SK-MEL-5 (cell line): ENCODE measurements at regions not wholly inside any gene's neighbourhood (a gene's known extent, or its start where the extent isn't known, plus 50 kb on each side); places are given as distances from the start of the nearest gene placed in this dataset.

Source experiments
- DNase-seq: peaks from one replicate; pipeline ENCODE4 v3.0.0-alpha.2; 2016; ENCODE audit warnings: low read depth, low spot score
- in situ Hi-C: cut with HindIII; loops from 2 replicates; pipeline ENCODE4 v1.10.0; 2016; ENCODE audit warnings: low sequenced_read_pairs, high pct_unique_total_duplicates, low pct_unique_long_range_greater_than_20kb

- in situ Hi-C loops: no loop called here
- DNase-seq: no peak
Observed at GRCh38 chr10:60511477-60512229, 122.0 kb upstream of the ANK3 start.

GRCh38 chr10:60508831-60509230 is 119.2 kb upstream of the ANK3 start:
- DNase-seq: no peak
- in situ Hi-C loops: no loop called here

- in situ Hi-C loops: no loop called here
- DNase-seq: no peak
Observed at GRCh38 chr10:60508037-60508436, 118.4 kb upstream of the ANK3 start.

- no peak for DNase-seq
- in situ Hi-C loops: no loop called here
Observed at GRCh38 chr10:60502621-60503020, 112.9 kb upstream of the ANK3 start.

GRCh38 chr10:60498985-60499384 is 109.3 kb upstream of the ANK3 start:
- no peak for DNase-seq
- in situ Hi-C loops: no loop called here

GRCh38 chr10:60497364-60497763 is 107.7 kb upstream of the ANK3 start:
- DNase-seq: no peak
- in situ Hi-C loops: no loop called here

GRCh38 chr10:60496181-60496580 is 106.5 kb upstream of the ANK3 start:
- in situ Hi-C loops: no loop called here
- DNase-seq: no peak

GRCh38 chr10:60495338-60496055 is 105.8 kb upstream of the ANK3 start:
- DNase-seq: peak; percentile 16
- in situ Hi-C loops: no loop called here

GRCh38 chr10:60494774-60495173 is 105.1 kb upstream of the ANK3 start:
- no peak for DNase-seq
- in situ Hi-C loops: no loop called here

GRCh38 chr10:60491162-60491561 is 101.5 kb upstream of the ANK3 start:
- no peak for DNase-seq
- in situ Hi-C loops: no loop called here

- no peak for DNase-seq
- in situ Hi-C loops: no loop called here
Observed at GRCh38 chr10:60490013-60490412, 100.3 kb upstream of the ANK3 start.

- no peak for DNase-seq
- in situ Hi-C loops: no loop called here
Observed at GRCh38 chr10:60488111-60488669, 98.5 kb upstream of the ANK3 start.

GRCh38 chr10:60487543-60487942 is 97.9 kb upstream of the ANK3 start:
- DNase-seq: no peak
- in situ Hi-C loops: no loop called here

GRCh38 chr10:60485025-60485424 is 95.3 kb upstream of the ANK3 start:
- in situ Hi-C loops: no loop called here
- DNase-seq: no peak

- in situ Hi-C loops: no loop called here
- no peak for DNase-seq
Observed at GRCh38 chr10:60480865-60481563, 91.3 kb upstream of the ANK3 start.

- in situ Hi-C loops: no loop called here
- DNase-seq: no peak
Observed at GRCh38 chr10:60479305-60480020, 89.8 kb upstream of the ANK3 start.

GRCh38 chr10:60476451-60476850 is 86.8 kb upstream of the ANK3 start:
- in situ Hi-C loops: no loop called here
- DNase-seq: no peak

GRCh38 chr10:60473557-60473956 is 83.9 kb upstream of the ANK3 start:
- in situ Hi-C loops: no loop called here
- DNase-seq: no peak
